ENCODE measurements at regions not wholly inside any gene's neighbourhood (a gene's known extent, or its start where the extent isn't known, plus 50 kb on each side); places are given as distances from the start of the nearest gene placed in this dataset.

- TF ChIP-seq CTCF (IDR thresholded peaks at IDR 0.05): no peak
Observed at GRCh38 chr19:27892500-27892899, 1320.5 kb downstream of the UQCRFS1 start.

- no peak for TF ChIP-seq CTCF (IDR thresholded peaks at IDR 0.05)
Observed at GRCh38 chr19:27891411-27891810, 1321.5 kb downstream of the UQCRFS1 start.

GRCh38 chr19:27890696-27891095 is 1322.3 kb downstream of the UQCRFS1 start:
- no peak for TF ChIP-seq CTCF (IDR thresholded peaks at IDR 0.05)

- TF ChIP-seq CTCF (IDR thresholded peaks at IDR 0.05): no peak
Observed at GRCh38 chr19:27890206-27890605, 1322.7 kb downstream of the UQCRFS1 start.

GRCh38 chr19:27889156-27889555 is 1323.8 kb downstream of the UQCRFS1 start:
- no peak for TF ChIP-seq CTCF (IDR thresholded peaks at IDR 0.05)

- TF ChIP-seq CTCF (IDR thresholded peaks at IDR 0.05): no peak
Observed at GRCh38 chr19:27887946-27888345, 1325.0 kb downstream of the UQCRFS1 start.

GRCh38 chr19:27885359-27885758 is 1327.6 kb downstream of the UQCRFS1 start:
- TF ChIP-seq CTCF (IDR thresholded peaks at IDR 0.05): no peak

- TF ChIP-seq CTCF (IDR thresholded peaks at IDR 0.05): no peak
Observed at GRCh38 chr19:27884376-27884775, 1328.6 kb downstream of the UQCRFS1 start.

Data from LNCAP (cell line).